Activated T-helper 2 cell treated with anti-CD3 and anti-CD28 coated beads, Interferon-gamma antibody, Interleukin-2, Interleukin-4, amounts not matched to agents 10 μg/mL and 5 μg/mL and 100 μg/mL, durations not matched to agents 14 hours and 24 hours and 36 hours (primary cell): ENCODE measurements at regions not wholly inside any gene's neighbourhood (a gene's known extent, or its start where the extent isn't known, plus 50 kb on each side); places are given as distances from the start of the nearest gene placed in this dataset.

Source experiments
- DNase-seq: peaks from one replicate; pipeline ENCODE4 v3.0.0; 2021; ENCODE audit warnings: low spot score
- H3K27ac Mint-ChIP-seq: one replicate; pipeline ENCODE4 v1.8.0; 2021; ENCODE audit warnings: mixed read lengths
- H3K27me3 Mint-ChIP-seq: one replicate; pipeline ENCODE4 v1.8.0; 2021; ENCODE audit warnings: low read depth, mixed read lengths
- H3K36me3 Mint-ChIP-seq: one replicate; pipeline ENCODE4 v1.8.0; 2021; ENCODE audit warnings: low read depth, mixed read lengths
- H3K4me1 Mint-ChIP-seq: one replicate; pipeline ENCODE4 v1.8.0; 2021; ENCODE audit warnings: low read depth, mixed read lengths
- H3K4me3 Mint-ChIP-seq: one replicate; pipeline ENCODE4 v1.8.0; 2021; ENCODE audit warnings: low read depth, mild to moderate bottlenecking, moderate library complexity, mixed read lengths
- H3K9me3 Mint-ChIP-seq: one replicate; pipeline ENCODE4 v1.8.0; 2021; ENCODE audit warnings: mixed read lengths
- intact Hi-C: fragments of 100-400 bp; cut with micrococcal nuclease; formaldehyde crosslinking; loops from one replicate; pipeline ENCODE4 v1.15.1; 2023

DNA sequence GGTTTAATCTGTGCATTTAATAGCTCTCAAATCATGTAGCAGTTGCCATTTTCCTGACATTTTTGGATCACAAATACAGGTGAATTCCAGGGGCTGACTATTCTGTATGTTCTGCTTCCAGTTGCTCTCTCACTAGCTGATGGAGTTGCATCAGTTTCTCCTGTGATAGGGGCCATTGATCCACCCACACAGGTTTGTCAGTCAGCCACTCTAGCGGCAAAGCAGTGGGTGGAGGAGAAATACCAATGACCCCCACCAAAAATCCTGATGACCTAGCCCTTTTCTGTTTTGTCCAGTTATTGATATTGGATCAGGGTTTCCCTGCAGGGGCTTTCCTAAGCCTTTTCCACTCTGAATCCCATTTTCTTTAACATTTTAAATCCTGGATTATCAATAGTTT, 72.3 kb upstream of the BTN3A2 start:
- peaks cover 10% of the 10 kb centered on the region for H3K4me1 Mint-ChIP-seq
- H3K27ac Mint-ChIP-seq = no peak overlapping the region
- H3K4me3 Mint-ChIP-seq = no peak overlapping the region
- H3K27me3 Mint-ChIP-seq = no peaks in the 10 kb centered on the region
- no peak for DNase-seq
- intact Hi-C loops = no loop called here
- peaks cover 8% of the 10 kb centered on the region for H3K9me3 Mint-ChIP-seq
- no peaks in the 10 kb centered on the region for H3K36me3 Mint-ChIP-seq

GRCh38 chr6:26294302-26294701, 70.7 kb upstream of the BTN3A2 start:
- no peak for DNase-seq

DNA sequence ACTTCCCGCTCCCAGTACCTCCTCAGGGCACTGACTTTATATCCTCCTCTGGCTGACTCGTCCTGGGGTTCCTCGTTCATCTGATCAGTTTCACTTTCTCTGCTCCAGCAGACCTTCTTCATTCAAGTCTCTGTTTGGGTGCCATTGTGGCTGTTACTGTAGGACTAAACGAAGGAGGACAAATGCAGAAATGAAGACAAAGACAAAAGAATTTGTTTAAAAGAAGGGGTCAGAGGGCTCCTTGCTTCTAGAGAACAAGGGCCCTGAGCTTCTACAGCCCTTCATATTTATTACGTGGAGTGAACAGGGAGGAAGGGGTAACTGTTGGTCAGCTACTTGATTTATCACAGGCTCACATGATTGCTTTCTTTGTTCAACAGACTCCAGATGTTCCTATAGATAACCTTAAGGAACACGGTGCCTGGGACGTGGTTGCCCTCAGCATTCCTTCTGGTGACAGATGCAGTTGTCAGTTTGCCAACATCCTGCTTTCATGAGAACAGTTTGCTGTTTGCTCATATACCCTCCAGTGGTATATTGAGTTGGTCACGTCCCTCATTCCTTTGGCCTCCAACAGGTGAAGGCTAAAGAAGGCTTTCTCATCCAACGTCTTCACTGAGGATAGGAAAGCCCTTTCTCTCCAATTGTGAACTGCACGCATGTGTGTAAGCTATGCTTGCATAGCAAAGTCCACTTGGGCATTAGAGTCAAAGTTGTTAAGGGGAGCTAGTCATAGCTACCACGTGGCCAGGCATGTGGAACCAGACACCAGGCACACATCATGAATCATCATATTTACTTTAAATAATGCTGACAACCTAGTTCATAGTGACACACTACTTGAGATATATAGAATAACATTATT, 69.1 kb upstream of the BTN3A2 start:
- DNase-seq = no peak
- H3K27me3 Mint-ChIP-seq = no peaks in the 10 kb centered on the region
- peaks cover 13% of the 10 kb centered on the region for H3K4me1 Mint-ChIP-seq
- intact Hi-C loops = no loop called here
- peak overlapping the region; percentile 46 for H3K27ac Mint-ChIP-seq
- no peaks in the 10 kb centered on the region for H3K9me3 Mint-ChIP-seq
- H3K36me3 Mint-ChIP-seq = no peaks in the 10 kb centered on the region
- peak overlapping the region; percentile 7 for H3K4me3 Mint-ChIP-seq

More at GRCh38 chr6:26294302-26294701, 70.7 kb upstream of the BTN3A2 start:
- Mint-ChIP-seq H3K4me3 (no peak overlapping the region), H3K27me3 (no peaks in the 10 kb centered on the region), H3K9me3 (no peaks in the 10 kb centered on the region), H3K27ac (no peak overlapping the region), H3K4me1 (peaks cover 10% of the 10 kb centered on the region), H3K36me3 (no peaks in the 10 kb centered on the region)
- intact Hi-C loops = no loop called here

DNA sequence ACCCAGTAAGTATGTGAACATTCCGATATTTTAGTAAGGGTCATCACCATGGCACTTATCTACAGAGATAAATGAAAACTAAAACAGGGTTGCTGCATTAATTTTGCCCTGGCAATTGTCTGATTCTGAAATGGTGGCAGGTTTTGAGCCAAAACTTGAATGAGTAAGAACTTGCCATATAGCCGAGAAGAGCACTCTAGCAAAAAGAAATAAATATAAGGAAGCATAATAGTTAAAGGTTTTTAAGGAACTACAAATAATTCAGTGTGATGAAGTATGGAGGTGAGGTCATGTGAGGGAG, 68.5 kb upstream of the BTN3A2 start:
- no peak overlapping the region for H3K4me3 Mint-ChIP-seq
- no peaks in the 10 kb centered on the region for H3K36me3 Mint-ChIP-seq
- intact Hi-C loops = no loop called here
- no peak for DNase-seq
- H3K4me1 Mint-ChIP-seq = peaks cover 13% of the 10 kb centered on the region
- no peaks in the 10 kb centered on the region for H3K9me3 Mint-ChIP-seq
- H3K27ac Mint-ChIP-seq = no peak overlapping the region
- H3K27me3 Mint-ChIP-seq = no peaks in the 10 kb centered on the region

- Mint-ChIP-seq H3K4me1 (peaks cover 16% of the 10 kb centered on the region), H3K27me3 (no peaks in the 10 kb centered on the region), H3K9me3 (no peaks in the 10 kb centered on the region), H3K4me3 (no peak overlapping the region), H3K27ac (no peak overlapping the region), H3K36me3 (no peaks in the 10 kb centered on the region)
- intact Hi-C loops = no loop called here
- DNase-seq = no peak
Measured at GRCh38 chr6:26296857-26297648, 67.9 kb upstream of the BTN3A2 start.

- no peak overlapping the region for H3K27ac Mint-ChIP-seq
- H3K9me3 Mint-ChIP-seq = no peaks in the 10 kb centered on the region
- intact Hi-C loops = no loop called here
- H3K36me3 Mint-ChIP-seq = no peaks in the 10 kb centered on the region
- DNase-seq = no peak
- no peak overlapping the region for H3K4me3 Mint-ChIP-seq
- H3K4me1 Mint-ChIP-seq = peaks cover 27% of the 10 kb centered on the region
- H3K27me3 Mint-ChIP-seq = no peaks in the 10 kb centered on the region
Measured at GRCh38 chr6:26299286-26300042, 65.5 kb upstream of the BTN3A2 start.

DNA sequence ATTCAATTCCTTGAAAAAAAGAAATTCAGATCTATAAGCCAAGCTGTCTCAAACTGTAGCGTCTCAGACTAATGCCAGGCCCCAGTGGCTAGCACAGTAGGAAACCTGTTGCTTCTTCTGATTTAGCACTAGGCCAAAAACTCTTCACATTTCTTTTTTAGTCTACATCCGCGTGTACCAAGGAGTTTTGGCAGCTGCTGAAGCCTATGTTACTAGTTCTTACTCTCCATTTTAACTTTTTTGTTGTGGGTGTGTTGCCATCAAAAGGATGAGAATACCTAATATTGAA, 65.0 kb upstream of the BTN3A2 start:
- Mint-ChIP-seq H3K4me3 (no peak overlapping the region), H3K36me3 (no peaks in the 10 kb centered on the region), H3K27me3 (no peaks in the 10 kb centered on the region), H3K4me1 (peaks cover 33% of the 10 kb centered on the region), H3K27ac (no peak overlapping the region), H3K9me3 (no peaks in the 10 kb centered on the region)
- DNase-seq = no peak
- intact Hi-C loops = no loop called here

DNA sequence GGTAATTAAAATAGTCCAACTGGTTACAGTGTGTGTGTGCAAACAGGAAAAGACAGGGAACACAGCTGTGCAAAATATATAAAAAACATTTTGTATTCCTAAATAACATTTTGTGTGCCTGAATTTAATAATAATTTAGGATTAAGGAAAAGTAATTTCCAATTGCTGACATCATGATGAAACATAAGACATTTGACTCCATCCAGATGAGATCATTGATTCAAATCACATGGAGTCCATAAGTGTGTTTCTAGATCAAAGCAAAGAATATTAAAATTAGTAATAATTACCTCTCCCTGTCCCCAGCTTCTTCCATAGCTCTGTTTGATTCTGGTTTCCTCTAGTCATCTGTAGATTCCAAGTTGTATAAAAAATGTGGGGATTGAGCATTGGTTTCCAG, 64.6 kb upstream of the BTN3A2 start:
- H3K4me3 Mint-ChIP-seq = no peak overlapping the region
- intact Hi-C loops = no loop called here
- no peaks in the 10 kb centered on the region for H3K36me3 Mint-ChIP-seq
- no peak overlapping the region for H3K27ac Mint-ChIP-seq
- H3K27me3 Mint-ChIP-seq = no peaks in the 10 kb centered on the region
- peaks cover 31% of the 10 kb centered on the region for H3K4me1 Mint-ChIP-seq
- no peak for DNase-seq
- H3K9me3 Mint-ChIP-seq = no peaks in the 10 kb centered on the region

GRCh38 chr6:26300828-26301227, 64.2 kb upstream of the BTN3A2 start:
- Mint-ChIP-seq H3K4me3 (no peak overlapping the region), H3K27ac (no peak overlapping the region), H3K4me1 (peaks cover 31% of the 10 kb centered on the region), H3K36me3 (no peaks in the 10 kb centered on the region), H3K9me3 (no peaks in the 10 kb centered on the region), H3K27me3 (no peaks in the 10 kb centered on the region)
- DNase-seq = no peak
- intact Hi-C loops = no loop called here

DNA sequence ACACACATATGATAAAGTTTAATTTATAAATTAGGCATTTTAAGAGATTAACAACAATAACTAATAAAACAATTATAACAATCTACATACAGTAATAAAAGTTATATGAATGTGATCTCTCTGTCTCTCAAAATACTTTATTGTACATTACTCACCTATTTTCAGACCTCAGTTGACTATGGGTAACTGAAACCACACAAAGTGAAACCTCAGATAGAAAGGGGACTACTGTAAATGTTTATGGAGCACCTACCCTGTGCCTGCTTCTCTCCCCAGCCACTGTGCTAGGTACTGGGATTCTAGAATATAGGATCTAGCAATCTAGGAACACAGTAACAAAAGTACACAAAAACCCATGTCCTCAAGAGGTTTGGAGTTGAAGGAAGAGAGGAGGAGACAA, 63.4 kb upstream of the BTN3A2 start:
- no peaks in the 10 kb centered on the region for H3K36me3 Mint-ChIP-seq
- no peak overlapping the region for H3K27ac Mint-ChIP-seq

GRCh38 chr6:26302941-26303559, 61.9 kb upstream of the BTN3A2 start:
- intact Hi-C loops = no loop called here
- no peaks in the 10 kb centered on the region for H3K9me3 Mint-ChIP-seq
- H3K36me3 Mint-ChIP-seq = no peaks in the 10 kb centered on the region
- H3K4me3 Mint-ChIP-seq = no peak overlapping the region
- no peaks in the 10 kb centered on the region for H3K27me3 Mint-ChIP-seq
- DNase-seq = no peak
- H3K27ac Mint-ChIP-seq = no peak overlapping the region
- peaks cover 40% of the 10 kb centered on the region for H3K4me1 Mint-ChIP-seq

More for the DNA sequence above, 63.4 kb upstream of the BTN3A2 start:
- intact Hi-C loops = no loop called here
- no peak for DNase-seq
- H3K4me1 Mint-ChIP-seq = peaks cover 29% of the 10 kb centered on the region
- no peaks in the 10 kb centered on the region for H3K9me3 Mint-ChIP-seq
- H3K4me3 Mint-ChIP-seq = no peak overlapping the region
- H3K27me3 Mint-ChIP-seq = no peaks in the 10 kb centered on the region

GRCh38 chr6:26304213-26304796, 60.7 kb upstream of the BTN3A2 start:
- Mint-ChIP-seq H3K27me3 (no peaks in the 10 kb centered on the region), H3K4me1 (peaks cover 46% of the 10 kb centered on the region), H3K27ac (peak overlapping the region; percentile 86), H3K9me3 (no peaks in the 10 kb centered on the region), H3K36me3 (no peaks in the 10 kb centered on the region), H3K4me3 (peak overlapping the region; percentile 81)
- no peak for DNase-seq
- intact Hi-C loops = no loop called here
